Mesenchymal stem cell (in vitro differentiated cells and primary cell): ENCODE measurements at regions not wholly inside any gene's neighbourhood (a gene's known extent, or its start where the extent isn't known, plus 50 kb on each side); places are given as distances from the start of the nearest gene placed in this dataset.

Experiments used
- DNase-seq: peaks from one replicate; pipeline ENCODE4 v3.0.0-alpha.2; 2013
- H2AFZ ChIP-seq: one replicate; pipeline ENCODE4 v1.6.1; 2013; ENCODE audit warnings: low read depth, mild to moderate bottlenecking, control low read depth, inconsistent platforms, low read length, moderate library complexity
- H2AK5ac ChIP-seq: 2 replicates; pipeline ENCODE4 v1.6.1; 2013; ENCODE audit warnings: low read length, moderate library complexity, mild to moderate bottlenecking, inconsistent platforms; ENCODE audit not compliant: severe bottlenecking
- H2BK120ac ChIP-seq: one replicate; pipeline ENCODE4 v1.6.1; 2013; ENCODE audit warnings: low read depth, mild to moderate bottlenecking, inconsistent platforms, low read length, moderate library complexity
- H2BK12ac ChIP-seq, 2 experiments: one replicate each; pipeline ENCODE4 v1.6.1; 2013; ENCODE audit warnings: inconsistent platforms in 2 of 2, low read length in 2 of 2, mild to moderate bottlenecking in 2 of 2, moderate library complexity in 2 of 2, control low read depth in 1 of 2
- H2BK15ac ChIP-seq: one replicate; pipeline ENCODE4 v1.6.1; 2013; ENCODE audit warnings: mild to moderate bottlenecking, low read depth, inconsistent platforms; ENCODE audit not compliant: poor library complexity, severe bottlenecking
- H2BK5ac ChIP-seq: 2 replicates; pipeline ENCODE4 v1.6.1; 2013; ENCODE audit warnings: low read depth, mild to moderate bottlenecking, low read length, control low read depth, inconsistent platforms; ENCODE audit not compliant: poor library complexity, severe bottlenecking
- H3K14ac ChIP-seq, 2 experiments: one replicate each; pipeline ENCODE4 v1.6.1; 2013; ENCODE audit warnings: inconsistent platforms in 2 of 2, low read length in 2 of 2, control low read depth in 1 of 2, mild to moderate bottlenecking in 1 of 2, moderate library complexity in 1 of 2
- H3K18ac ChIP-seq, 2 experiments: one replicate each; pipeline ENCODE4 v1.6.1; 2013; ENCODE audit warnings: inconsistent platforms in 2 of 2, low read length in 2 of 2, control low read depth in 1 of 2, low read depth in 1 of 2, mild to moderate bottlenecking in 1 of 2
- H3K23ac ChIP-seq, 2 experiments: one replicate each; pipeline ENCODE4 v1.6.1; 2013; ENCODE audit warnings: inconsistent platforms in 2 of 2, low read length in 2 of 2, mild to moderate bottlenecking in 2 of 2, moderate library complexity in 2 of 2, control low read depth in 1 of 2
- H3K27ac ChIP-seq: 2 replicates; pipeline ENCODE4 v1.5.1; 2013; ENCODE audit warnings: mild to moderate bottlenecking, moderate library complexity, low read length, control low read depth, inconsistent platforms; ENCODE audit not compliant: poor library complexity, severe bottlenecking
- H3K27me3 ChIP-seq, 2 experiments: 2 replicates each; pipeline versions ENCODE4 v1.6.1 to v1.7.0; 2013; ENCODE audit warnings: low read length in 2 of 2, mild to moderate bottlenecking in 2 of 2, moderate library complexity in 2 of 2, control low read depth in 1 of 2, inconsistent platforms in 1 of 2; ENCODE audit not compliant: control insufficient read depth in 1 of 2, insufficient read depth in 1 of 2
- H3K36me3 ChIP-seq, 2 experiments: 2 replicates each; pipeline versions ENCODE4 v1.6.1 to v1.7.0; 2013; ENCODE audit warnings: low read length in 2 of 2, control low read depth in 1 of 2, inconsistent platforms in 1 of 2, low read depth in 1 of 2, mild to moderate bottlenecking in 1 of 2; ENCODE audit not compliant: insufficient read depth in 2 of 2, control insufficient read depth in 1 of 2
- H3K4ac ChIP-seq, 2 experiments: one replicate each; pipeline ENCODE4 v1.6.1; 2013; ENCODE audit warnings: inconsistent platforms in 2 of 2, low read length in 2 of 2, mild to moderate bottlenecking in 2 of 2, moderate library complexity in 2 of 2, control low read depth in 1 of 2, low read depth in 1 of 2
- H3K4me1 ChIP-seq: 2 replicates; pipeline ENCODE4 v1.6.1; 2013; ENCODE audit warnings: low read depth, low read length, control low read depth; ENCODE audit not compliant: control insufficient read depth, insufficient read depth
- H3K4me2 ChIP-seq: 2 replicates; pipeline ENCODE4 v1.6.1; 2013; ENCODE audit warnings: low read length, mild to moderate bottlenecking, inconsistent platforms; ENCODE audit not compliant: poor library complexity, severe bottlenecking
- H3K4me3 ChIP-seq, 2 experiments: 2 replicates each; pipeline versions ENCODE4 v1.5.1 to v1.7.0; 2013; ENCODE audit warnings: low read length in 2 of 2, mild to moderate bottlenecking in 2 of 2, control low read depth in 1 of 2, low read depth in 1 of 2; ENCODE audit not compliant: insufficient read depth in 1 of 2
- H3K79me1 ChIP-seq: replicated peaks from 2 replicates; pipeline ENCODE4 v1.6.1; 2013; ENCODE audit warnings: mild to moderate bottlenecking, control low read depth, low read length, inconsistent platforms; ENCODE audit not compliant: poor library complexity, severe bottlenecking
- H3K9ac ChIP-seq: 2 replicates; pipeline ENCODE4 v1.7.0; 2013; ENCODE audit warnings: mild to moderate bottlenecking, low read length, moderate library complexity
- H3K9me3 ChIP-seq: 2 replicates; pipeline ENCODE4 v1.7.0; 2013; ENCODE audit warnings: mild to moderate bottlenecking, low read length; ENCODE audit not compliant: control insufficient read depth
- H4K8ac ChIP-seq: one replicate; pipeline ENCODE4 v1.6.1; 2013; ENCODE audit warnings: inconsistent platforms, mild to moderate bottlenecking, low read length, moderate library complexity
- H4K91ac ChIP-seq: one replicate; pipeline ENCODE4 v1.6.1; 2013; ENCODE audit warnings: mild to moderate bottlenecking, low read length, inconsistent platforms
- WGBS: methylation state at CpG from one replicate; pipeline ENCODE4 v1.1.7; 2013; ENCODE audit warnings: mixed read lengths; 5-methylcytosine and 5-hydroxymethylcytosine counted together

- H3K18ac ChIP-seq: no peak overlapping the region
- WGBS: 93% methylated on average over 1 of the region's 1 CpG
- DNase-seq: no peak
- H3K9ac ChIP-seq: no peak overlapping the region
- no peaks in the 10 kb centered on the region for H3K4me1 ChIP-seq
- no peak overlapping the region for H2AFZ ChIP-seq
- no peak overlapping the region for H3K4me2 ChIP-seq
- no peak overlapping the region for H2AK5ac ChIP-seq
- no peak overlapping the region for H3K14ac ChIP-seq
- no peaks in the 10 kb centered on the region for H3K27me3 ChIP-seq
- H2BK5ac ChIP-seq: no peak overlapping the region
- H2BK120ac ChIP-seq: no peak overlapping the region
- no peaks in the 10 kb centered on the region for H3K36me3 ChIP-seq
- no peak overlapping the region for H3K4me3 ChIP-seq
- H4K8ac ChIP-seq: no peak overlapping the region
- H3K4ac ChIP-seq: no peak overlapping the region
- H4K91ac ChIP-seq: no peak overlapping the region
- H3K27ac ChIP-seq: no peak overlapping the region
- no peak overlapping the region for H2BK12ac ChIP-seq
- H2BK15ac ChIP-seq: no peak overlapping the region
- no peaks in the 10 kb centered on the region for H3K79me1 ChIP-seq
- no peaks in the 10 kb centered on the region for H3K9me3 ChIP-seq
- H3K23ac ChIP-seq: no peak overlapping the region
These were observed 431.8 kb downstream of the PPARGC1A start for GRCh38 chr4:23458054-23458453.

- H4K8ac ChIP-seq: no peak overlapping the region
- no peak overlapping the region for H2BK5ac ChIP-seq
- 78% methylated on average over 2 of the region's 2 CpGs for WGBS
- no peak overlapping the region for H2BK12ac ChIP-seq
- H3K36me3 ChIP-seq: no peaks in the 10 kb centered on the region
- H3K4me1 ChIP-seq: no peaks in the 10 kb centered on the region
- no peaks in the 10 kb centered on the region for H3K79me1 ChIP-seq
- no peak overlapping the region for H4K91ac ChIP-seq
- no peaks in the 10 kb centered on the region for H3K27me3 ChIP-seq
- no peak overlapping the region for H3K4me2 ChIP-seq
- no peak overlapping the region for H3K18ac ChIP-seq
- no peak overlapping the region for H3K14ac ChIP-seq
- no peak overlapping the region for H3K4ac ChIP-seq
- H2BK15ac ChIP-seq: no peak overlapping the region
- no peak overlapping the region for H3K23ac ChIP-seq
- H3K9me3 ChIP-seq: no peaks in the 10 kb centered on the region
- no peak overlapping the region for H3K4me3 ChIP-seq
- no peak for DNase-seq
- no peak overlapping the region for H3K27ac ChIP-seq
- H3K9ac ChIP-seq: no peak overlapping the region
- H2AK5ac ChIP-seq: no peak overlapping the region
- no peak overlapping the region for H2BK120ac ChIP-seq
- no peak overlapping the region for H2AFZ ChIP-seq
These were observed 433.0 kb downstream of the PPARGC1A start for GRCh38 chr4:23456864-23457263.

- Histone ChIP-seq H3K9ac (no peak overlapping the region), H4K8ac (no peak overlapping the region), H3K9me3 (no peaks in the 10 kb centered on the region), H3K4me1 (no peaks in the 10 kb centered on the region), H2BK12ac (no peak overlapping the region), H3K14ac (no peak overlapping the region), H3K4ac (no peak overlapping the region), H3K27ac (no peak overlapping the region), H3K27me3 (no peaks in the 10 kb centered on the region), H3K36me3 (no peaks in the 10 kb centered on the region), H4K91ac (no peak overlapping the region), H3K4me3 (no peak overlapping the region), H2AK5ac (no peak overlapping the region), H3K23ac (no peak overlapping the region), H3K79me1 (no peaks in the 10 kb centered on the region), H2BK5ac (no peak overlapping the region), H3K18ac (no peak overlapping the region), H3K4me2 (no peak overlapping the region), H2AFZ (no peak overlapping the region), H2BK15ac (no peak overlapping the region), H2BK120ac (no peak overlapping the region)
- DNase-seq: no peak
- 46% methylated on average over 3 of the region's 5 CpGs for WGBS
These were observed 434.2 kb downstream of the PPARGC1A start for GRCh38 chr4:23455456-23456158.

GRCh38 chr4:23441530-23442069 lies 448.2 kb downstream of the PPARGC1A start:
- Histone ChIP-seq H3K14ac (no peak overlapping the region), H3K27me3 (no peaks in the 10 kb centered on the region), H3K23ac (no peak overlapping the region)

More at GRCh38 chr4:23441530-23442069, 448.2 kb downstream of the PPARGC1A start:
- Histone ChIP-seq H2BK5ac (no peak overlapping the region), H3K9me3 (no peaks in the 10 kb centered on the region), H2AFZ (no peak overlapping the region), H4K8ac (no peak overlapping the region), H3K79me1 (no peaks in the 10 kb centered on the region), H2BK15ac (no peak overlapping the region), H3K18ac (no peak overlapping the region), H3K27ac (no peak overlapping the region), H3K36me3 (no peaks in the 10 kb centered on the region), H2BK120ac (no peak overlapping the region), H3K4me1 (no peaks in the 10 kb centered on the region), H4K91ac (no peak overlapping the region), H3K4ac (no peak overlapping the region), H3K4me2 (no peak overlapping the region), H3K4me3 (no peak overlapping the region), H3K9ac (no peak overlapping the region), H2BK12ac (no peak overlapping the region), H2AK5ac (no peak overlapping the region)
- WGBS: 94% methylated on average over 1 of the region's 1 CpG
- DNase-seq: no peak
